Endothelial cell of umbilical vein (primary cell): ENCODE measurements at regions not wholly inside any gene's neighbourhood (a gene's known extent, or its start where the extent isn't known, plus 50 kb on each side); places are given as distances from the start of the nearest gene placed in this dataset.

Experiments
- JUN ChIP-seq: IDR thresholded peaks from 2 replicates; pipeline ENCODE4 v1.6.1; 2011; ENCODE audit warnings: borderline replicate concordance, low read depth; ENCODE audit not compliant: insufficient read length, insufficient read depth
- POLR2A ChIP-seq: IDR thresholded peaks from 2 replicates; pipeline ENCODE4 v1.6.1; 2012; ENCODE audit warnings: low read depth, mild to moderate bottlenecking, control low read depth, low read length
- POLR2AphosphoS5 ChIP-seq: IDR thresholded peaks from 2 replicates; pipeline ENCODE4 v1.6.1; 2012; ENCODE audit warnings: low read depth, mild to moderate bottlenecking, control low read depth, low read length, moderate library complexity; ENCODE audit not compliant: insufficient read depth
- TF ChIP-seq, protein P1 (sequence below), 2 donors: IDR thresholded peaks; 1 replicate in 1 of 2; 2 replicates in 1 of 2; pipeline ENCODE4 v1.5.1; 2011; ENCODE audit warnings: low read length in 2 of 2, mild to moderate bottlenecking in 2 of 2, moderate library complexity in 2 of 2, control low read depth in 1 of 2, inconsistent platforms in 1 of 2, low read depth in 1 of 2; ENCODE audit not compliant: insufficient read depth in 1 of 2; ENCODE audit errors: extremely low read depth in 1 of 2
- TF ChIP-seq, protein P2 (sequence below): IDR thresholded peaks from 2 replicates; pipeline ENCODE4 v1.6.1; 2011; ENCODE audit not compliant: insufficient read depth, insufficient read length

DNA sequence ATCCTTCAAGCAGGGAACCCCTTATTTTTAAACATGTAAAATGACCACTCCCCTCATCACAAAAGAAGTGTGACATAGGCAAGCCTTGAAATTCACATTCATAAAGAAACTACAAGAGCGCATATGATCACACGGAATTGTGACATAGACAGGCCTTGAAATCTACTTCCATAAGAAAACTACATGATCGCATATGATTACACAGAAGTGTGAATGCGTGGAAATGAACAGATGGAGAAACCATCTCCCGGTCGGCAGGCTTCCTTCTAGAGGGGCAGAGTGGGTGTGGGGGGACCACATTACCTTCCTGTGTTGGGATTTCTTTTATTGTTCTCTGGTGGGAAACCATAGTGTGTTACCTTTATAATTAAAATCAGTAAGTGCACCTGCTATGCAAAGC, 285.1 kb upstream of the ADARB2 start:
- no peak for TF ChIP-seq JUN
- TF ChIP-seq, protein P1, sequence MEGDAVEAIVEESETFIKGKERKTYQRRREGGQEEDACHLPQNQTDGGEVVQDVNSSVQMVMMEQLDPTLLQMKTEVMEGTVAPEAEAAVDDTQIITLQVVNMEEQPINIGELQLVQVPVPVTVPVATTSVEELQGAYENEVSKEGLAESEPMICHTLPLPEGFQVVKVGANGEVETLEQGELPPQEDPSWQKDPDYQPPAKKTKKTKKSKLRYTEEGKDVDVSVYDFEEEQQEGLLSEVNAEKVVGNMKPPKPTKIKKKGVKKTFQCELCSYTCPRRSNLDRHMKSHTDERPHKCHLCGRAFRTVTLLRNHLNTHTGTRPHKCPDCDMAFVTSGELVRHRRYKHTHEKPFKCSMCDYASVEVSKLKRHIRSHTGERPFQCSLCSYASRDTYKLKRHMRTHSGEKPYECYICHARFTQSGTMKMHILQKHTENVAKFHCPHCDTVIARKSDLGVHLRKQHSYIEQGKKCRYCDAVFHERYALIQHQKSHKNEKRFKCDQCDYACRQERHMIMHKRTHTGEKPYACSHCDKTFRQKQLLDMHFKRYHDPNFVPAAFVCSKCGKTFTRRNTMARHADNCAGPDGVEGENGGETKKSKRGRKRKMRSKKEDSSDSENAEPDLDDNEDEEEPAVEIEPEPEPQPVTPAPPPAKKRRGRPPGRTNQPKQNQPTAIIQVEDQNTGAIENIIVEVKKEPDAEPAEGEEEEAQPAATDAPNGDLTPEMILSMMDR (IDR thresholded peaks at IDR 0.05; ENCODE audit: extremely low read depth in 1 of 2, insufficient read depth in 1 of 2, low read depth in 1 of 2, low read length in 2 of 2), result no peak
- TF ChIP-seq, protein P2, sequence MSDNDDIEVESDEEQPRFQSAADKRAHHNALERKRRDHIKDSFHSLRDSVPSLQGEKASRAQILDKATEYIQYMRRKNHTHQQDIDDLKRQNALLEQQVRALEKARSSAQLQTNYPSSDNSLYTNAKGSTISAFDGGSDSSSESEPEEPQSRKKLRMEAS, result no peak
- no peak for TF ChIP-seq POLR2AphosphoS5
- no peak for TF ChIP-seq POLR2A
